Small intestine (tissue), 7 donors: ENCODE measurements at regions not wholly inside any gene's neighbourhood (a gene's known extent, or its start where the extent isn't known, plus 50 kb on each side); places are given as distances from the start of the nearest gene placed in this dataset.

Experiments
- DNase-seq, 2 donors: peaks; one replicate each; pipeline versions ENCODE4 v3.0.0 to v3.0.0-alpha.2; 2013
- FAIRE-seq: peaks from 2 replicates; lab custom pipeline; 2012; peaks lifted over from hg19 to GRCh38; lab: Jason Lieb, UNC
- H3K27ac ChIP-seq, 3 donors: one replicate each; pipeline ENCODE4 v1.5.1; 2013; ENCODE audit warnings: low read length in 2 of 3, mild to moderate bottlenecking in 2 of 3, control low read depth in 1 of 3, inconsistent platforms in 1 of 3, low read depth in 1 of 3, moderate library complexity in 1 of 3
- H3K27me3 ChIP-seq, 3 donors: one replicate each; pipeline ENCODE4 v1.6.1; 2013; ENCODE audit warnings: low read length in 3 of 3, inconsistent platforms in 1 of 3; ENCODE audit not compliant: control insufficient read depth in 3 of 3, insufficient read depth in 3 of 3
- H3K36me3 ChIP-seq, 3 donors: one replicate each; pipeline ENCODE4 v1.6.1; 2013; ENCODE audit warnings: low read length in 3 of 3, inconsistent platforms in 1 of 3, low read depth in 1 of 3, mild to moderate bottlenecking in 1 of 3, moderate library complexity in 1 of 3; ENCODE audit not compliant: control insufficient read depth in 3 of 3, insufficient read depth in 2 of 3
- H3K4me1 ChIP-seq, 3 donors: one replicate each; pipeline ENCODE4 v1.6.1; 2013; ENCODE audit warnings: low read length in 2 of 3, inconsistent platforms in 1 of 3, low read depth in 1 of 3, mild to moderate bottlenecking in 1 of 3, moderate library complexity in 1 of 3; ENCODE audit not compliant: control insufficient read depth in 3 of 3, insufficient read depth in 2 of 3
- H3K4me3 ChIP-seq, 3 donors: one replicate each; pipeline ENCODE4 v1.5.1; 2013; ENCODE audit warnings: low read length in 3 of 3, control low read depth in 1 of 3, inconsistent platforms in 1 of 3, low read depth in 1 of 3, mild to moderate bottlenecking in 1 of 3, moderate library complexity in 1 of 3
- H3K9me3 ChIP-seq, 2 donors: one replicate each; pipeline ENCODE4 v1.6.1; 2013; ENCODE audit warnings: low read depth in 1 of 2, low read length in 1 of 2; ENCODE audit not compliant: control insufficient read depth in 2 of 2, insufficient read depth in 1 of 2
- WGBS, 3 donors: extraction: QIAGEN DNeasy Blood & Tissue Kit; methylation state at CpG; one replicate each; pipeline ENCODE4 v1.1.7; 2013; 5-methylcytosine and 5-hydroxymethylcytosine counted together
- donor health status: healthy with polysubstance abuse.
- donor health status: control.
- donor health status: control.
- donor health status: Bipolar disorder and iron deficiency.
- donor health status: healthy.

DNA sequence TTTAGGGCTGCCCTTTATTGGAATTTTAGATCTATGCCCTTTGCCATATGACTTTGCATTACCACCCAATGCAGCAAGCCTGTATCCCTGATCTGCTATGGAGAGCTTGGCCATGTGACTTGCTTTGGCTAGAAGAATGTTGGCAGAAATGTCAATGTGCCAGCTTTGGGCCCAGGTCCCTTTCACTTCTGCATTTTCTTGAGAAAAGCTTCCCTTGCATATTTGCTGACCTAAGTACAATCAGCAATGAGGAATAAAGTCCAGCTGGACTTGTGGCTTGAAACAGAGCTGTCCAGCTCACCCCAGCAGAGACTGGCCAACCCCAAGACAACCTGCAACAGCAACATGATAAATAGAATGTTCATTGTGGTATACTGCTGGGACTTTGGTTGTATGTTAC lies 135.9 kb downstream of the PAH start:
- Histone ChIP-seq H3K4me1 (no peaks in the 10 kb centered on the region), H3K9me3 (no peaks in the 10 kb centered on the region), H3K4me3 (no peak overlapping the region), H3K36me3 (no peaks in the 10 kb centered on the region), H3K27ac (no peak overlapping the region), H3K27me3 (no peaks in the 10 kb centered on the region)
- no peak for FAIRE-seq
- DNase-seq: no peak

DNA sequence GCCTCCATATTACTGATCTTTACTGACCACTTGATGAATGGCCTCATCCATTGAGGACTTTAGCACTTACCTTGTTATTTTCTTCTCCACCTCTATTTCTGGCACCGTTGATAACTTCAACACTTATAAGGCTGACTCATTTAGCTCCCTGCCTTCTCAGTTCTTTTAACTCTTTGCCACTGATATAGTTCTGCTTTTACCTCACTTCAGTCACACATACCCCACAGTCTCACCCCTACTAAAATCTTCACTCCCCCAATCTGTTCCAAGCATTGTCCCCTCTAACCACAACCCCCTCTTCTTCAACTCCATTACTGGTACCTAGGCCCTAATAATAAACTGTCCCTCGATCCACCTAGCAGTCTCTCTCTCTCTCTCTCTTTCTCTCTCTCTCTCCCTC lies 141.0 kb downstream of the PAH start:
- Histone ChIP-seq H3K9me3 (no peaks in the 10 kb centered on the region), H3K27ac (no peak overlapping the region), H3K4me3 (no peak overlapping the region), H3K36me3 (no peaks in the 10 kb centered on the region), H3K27me3 (no peaks in the 10 kb centered on the region), H3K4me1 (no peaks in the 10 kb centered on the region)
- FAIRE-seq: no peak
- DNase-seq: no peak
- 48 to 59% (median 51%) methylated on average over 2 of the region's 2 CpGs for WGBS, 3 donors

DNA sequence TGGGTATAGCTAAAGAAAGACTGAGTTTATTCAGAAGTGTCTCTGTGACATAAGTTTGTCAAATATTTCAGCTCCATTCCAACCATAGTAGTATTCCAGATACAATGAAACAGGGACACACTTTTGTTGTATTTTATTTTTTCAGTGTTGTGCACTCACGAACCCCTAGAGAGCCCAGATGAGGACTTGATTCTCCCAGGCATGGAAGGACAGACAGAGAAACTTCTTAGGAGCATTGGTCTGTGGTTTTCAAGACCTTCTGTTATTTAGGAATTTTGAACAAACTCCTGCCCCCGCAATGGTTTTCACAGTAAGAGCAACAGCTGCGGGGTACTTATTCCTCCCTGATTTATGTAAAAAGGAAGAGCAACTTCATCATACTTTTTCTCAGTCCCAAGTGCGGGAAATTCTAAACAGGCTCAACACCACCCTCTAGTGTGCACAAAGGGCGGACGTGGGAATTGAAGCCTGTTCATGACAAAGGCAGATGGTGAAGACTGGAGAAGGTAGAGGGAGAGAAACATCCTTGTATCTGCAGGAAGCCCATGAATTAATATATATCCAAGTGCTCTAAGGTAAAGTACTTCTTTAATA lies 147.6 kb downstream of the PAH start:
- FAIRE-seq: no peak
- peak; percentile 39 to 45 for DNase-seq
- 10 to 15% (median 14%) methylated on average over 6 of the region's 6 CpGs for WGBS, 3 donors
- H3K9me3 ChIP-seq: no peaks in the 10 kb centered on the region
- no peaks in the 10 kb centered on the region for H3K4me1 ChIP-seq
- H3K27ac ChIP-seq: no peak overlapping the region
- no peaks in the 10 kb centered on the region for H3K36me3 ChIP-seq
- H3K27me3 ChIP-seq: no peaks in the 10 kb centered on the region
- H3K4me3 ChIP-seq: no peak overlapping the region

DNA sequence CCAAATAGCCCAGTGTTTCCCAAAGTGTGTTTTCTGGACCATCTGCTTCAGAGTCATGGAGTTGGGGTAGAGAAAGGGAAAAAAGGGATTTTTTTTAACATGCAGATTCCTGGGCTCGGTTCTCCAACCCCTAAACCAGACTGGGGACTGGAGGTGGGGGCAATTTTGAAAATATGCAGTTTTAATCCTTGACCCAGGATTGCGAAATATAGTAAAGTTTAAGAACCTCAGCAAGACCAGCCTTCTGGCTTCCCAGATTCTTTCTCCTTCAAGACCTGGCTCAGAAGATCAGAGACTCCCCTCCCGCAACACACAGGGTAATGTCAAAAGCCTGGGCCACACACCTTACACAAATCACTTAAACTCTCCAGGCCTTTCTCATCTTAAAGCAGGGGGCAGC lies 150.1 kb downstream of the PAH start:
- no peak for FAIRE-seq
- 63 to 83% (median 71%) methylated on average over 3 of the region's 3 CpGs for WGBS, 3 donors

DNA sequence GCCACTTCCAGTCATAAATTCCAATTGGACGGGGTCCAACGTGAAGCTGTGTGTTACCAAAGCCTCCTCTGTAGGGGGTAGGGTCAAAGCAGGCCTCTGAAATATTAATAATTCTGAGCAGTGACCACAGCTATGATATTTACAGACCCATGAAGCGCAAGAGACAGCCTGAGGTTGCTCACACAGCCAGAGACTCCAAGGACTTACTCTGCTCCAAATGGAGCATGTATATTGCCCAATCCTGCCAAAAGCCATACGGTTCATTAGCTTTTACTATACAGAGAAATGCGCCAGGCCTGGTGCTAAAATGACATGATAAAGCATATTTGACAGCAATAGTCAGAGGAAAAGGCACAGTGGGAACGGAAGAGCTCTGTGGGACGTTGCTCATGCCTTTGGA lies 151.3 kb downstream of the PAH start:
- FAIRE-seq (no peak), DNase-seq (no peak)
- 62 to 78% (median 67%) methylated on average over 7 of the region's 7 CpGs for WGBS, 3 donors
- no peak overlapping the region for H3K4me3 ChIP-seq
- H3K36me3 ChIP-seq: no peaks in the 10 kb centered on the region
- H3K4me1 ChIP-seq: no peaks in the 10 kb centered on the region
- H3K9me3 ChIP-seq: no peaks in the 10 kb centered on the region
- H3K27me3 ChIP-seq: no peaks in the 10 kb centered on the region
- no peak overlapping the region for H3K27ac ChIP-seq

More for the DNA sequence above, 150.1 kb downstream of the PAH start:
- no peaks in the 10 kb centered on the region for H3K36me3 ChIP-seq
- no peak overlapping the region for H3K27ac ChIP-seq
- no peak for DNase-seq
- no peak overlapping the region for H3K4me3 ChIP-seq
- H3K9me3 ChIP-seq: no peaks in the 10 kb centered on the region
- no peaks in the 10 kb centered on the region for H3K27me3 ChIP-seq
- no peaks in the 10 kb centered on the region for H3K4me1 ChIP-seq

DNA sequence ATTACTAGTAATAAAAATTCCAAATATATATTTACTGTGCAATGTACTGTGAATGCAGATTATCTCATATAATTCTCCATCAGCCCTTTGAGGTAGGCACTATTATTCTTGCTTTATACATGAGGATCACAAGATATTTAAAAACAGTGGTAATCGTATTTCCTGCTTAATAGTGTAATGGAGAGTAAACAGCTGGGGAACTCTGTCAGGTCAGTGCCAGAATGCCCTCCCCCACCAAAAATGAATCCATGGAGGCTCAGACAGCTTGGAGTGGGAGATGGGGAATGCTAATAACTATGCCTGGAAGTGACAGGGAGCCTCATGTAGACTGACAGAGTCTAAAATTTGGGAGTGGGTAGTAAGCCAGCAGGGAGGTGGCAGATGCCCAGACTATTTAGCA lies 153.6 kb downstream of the PAH start:
- WGBS, 3 donors: 65 to 73% (median 69%) methylated on average over 1 of the region's 1 CpG
- Histone ChIP-seq H3K27me3 (no peaks in the 10 kb centered on the region), H3K36me3 (no peaks in the 10 kb centered on the region), H3K9me3 (no peaks in the 10 kb centered on the region), H3K4me3 (no peak overlapping the region), H3K4me1 (no peaks in the 10 kb centered on the region), H3K27ac (no peak overlapping the region)
- DNase-seq (no peak), FAIRE-seq (no peak)

DNA sequence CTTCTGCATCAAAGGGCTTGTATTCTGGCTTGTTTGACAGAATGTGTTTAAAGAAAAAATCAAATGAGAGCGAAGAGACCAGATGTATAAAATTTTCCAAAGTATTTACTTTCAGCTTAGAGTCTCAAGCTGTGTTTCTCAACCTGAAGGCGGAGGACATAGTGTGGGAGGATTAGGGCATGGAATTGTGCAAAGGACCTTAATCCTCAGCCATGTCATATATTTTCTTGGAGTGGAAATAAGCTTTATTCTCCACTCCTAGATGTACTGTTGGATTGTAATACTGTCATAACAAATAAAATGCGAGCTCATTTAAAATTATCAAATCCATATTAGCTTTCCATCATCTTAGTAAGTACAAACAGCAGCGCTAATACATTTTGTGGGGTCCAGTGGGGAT lies 154.0 kb downstream of the PAH start:
- H3K36me3 ChIP-seq: no peaks in the 10 kb centered on the region
- 81 to 89% (median 81%) methylated on average over 4 of the region's 4 CpGs for WGBS, 3 donors
- no peak for FAIRE-seq

DNA sequence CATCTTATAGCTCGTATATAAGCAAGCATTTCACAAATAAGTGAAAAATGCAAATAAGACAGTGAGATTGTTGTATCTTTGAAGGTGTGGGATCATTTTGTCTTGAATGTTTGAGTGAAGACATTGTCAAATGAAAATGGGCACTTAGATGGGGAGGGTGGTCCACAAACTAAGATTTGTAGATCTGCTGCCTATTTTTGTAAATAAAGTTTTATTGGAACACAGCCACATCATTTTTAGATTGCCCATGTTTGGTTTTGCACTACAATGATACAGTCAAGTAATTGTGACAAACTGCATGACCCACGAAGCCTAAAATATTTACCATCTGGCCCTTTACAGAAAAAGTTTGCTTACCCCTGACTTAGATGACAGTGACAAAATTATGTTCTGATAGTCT lies 156.7 kb downstream of the PAH start:
- Histone ChIP-seq H3K36me3 (no peaks in the 10 kb centered on the region), H3K4me1 (no peaks in the 10 kb centered on the region), H3K9me3 (no peaks in the 10 kb centered on the region), H3K27me3 (no peaks in the 10 kb centered on the region), H3K27ac (no peak overlapping the region), H3K4me3 (no peak overlapping the region)
- FAIRE-seq: no peak
- DNase-seq: no peak
- WGBS, 3 donors: 62 to 76% (median 72%) methylated on average over 2 of the region's 2 CpGs

More for the DNA sequence above, 154.0 kb downstream of the PAH start:
- Histone ChIP-seq H3K27ac (no peak overlapping the region), H3K4me1 (no peaks in the 10 kb centered on the region), H3K27me3 (no peaks in the 10 kb centered on the region), H3K4me3 (no peak overlapping the region), H3K9me3 (no peaks in the 10 kb centered on the region)
- DNase-seq: no peak

DNA sequence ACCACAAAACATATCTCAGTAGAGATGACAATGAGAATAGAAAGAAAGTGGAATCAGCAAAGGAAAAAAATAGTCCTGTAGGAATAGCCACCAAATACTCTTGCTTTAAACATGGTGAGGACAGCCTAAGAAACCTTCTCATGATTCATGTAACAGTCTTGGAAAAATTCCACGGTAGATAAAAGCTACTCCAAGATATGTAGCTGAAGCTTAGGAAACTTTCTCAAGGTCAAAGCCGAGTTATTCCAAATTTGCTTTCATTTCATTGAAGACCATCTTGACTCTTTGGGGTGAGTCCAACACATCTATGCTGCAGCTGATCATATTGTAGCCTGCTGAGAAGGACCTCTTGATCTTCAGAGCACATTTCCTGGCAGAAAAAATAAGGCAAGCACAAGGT lies 157.6 kb downstream of the PAH start:
- no peak for DNase-seq
- Histone ChIP-seq H3K4me1 (no peaks in the 10 kb centered on the region), H3K9me3 (no peaks in the 10 kb centered on the region), H3K27ac (no peak overlapping the region), H3K4me3 (no peak overlapping the region), H3K36me3 (no peaks in the 10 kb centered on the region), H3K27me3 (no peaks in the 10 kb centered on the region)
- no peak for FAIRE-seq
- 53 to 69% (median 63%) methylated on average over 2 of the region's 2 CpGs for WGBS, 3 donors
